OCI-LY7 (cell line): ENCODE measurements at regions not wholly inside any gene's neighbourhood (a gene's known extent, or its start where the extent isn't known, plus 50 kb on each side); places are given as distances from the start of the nearest gene placed in this dataset.

Source experiments
- BruUV-seq: library from RNA; stranded (reverse); fragments of 400-500 nt; replicated peaks from 2 replicates; lab custom pipeline; 2021; lab: Mats Ljungman, UMichigan
- CTCF ChIA-PET: fragments of 300-600 bp; sonication (Branson Sonifier 250); formaldehyde crosslinking; loops from one replicate; lab custom pipeline; 2022; ENCODE audit warnings: antibody characterized with exemption; ENCODE audit not compliant: unreplicated experiment; lab: Charles Lee
- POLR2A ChIA-PET: fragments of 300-600 bp; sonication (Branson Sonifier 250); formaldehyde crosslinking; loops from one replicate; lab custom pipeline; 2022; ENCODE audit warnings: antibody characterized with exemption; lab: Charles Lee
- DNase-seq: peaks from one replicate; pipeline ENCODE4 v3.0.0-alpha.2; 2015; ENCODE audit warnings: low spot score
- H2AFZ ChIP-seq: fragments of 200-600 bp; sonication (generic), shearing (Covaris generic); 2 replicates; pipeline ENCODE4 v1.6.1; 2014; ENCODE audit warnings: mild to moderate bottlenecking, antibody characterized with exemption, low read length, moderate library complexity
- H3K27ac ChIP-seq: fragments of 200-600 bp; sonication (generic); 2 replicates; pipeline ENCODE4 v1.5.1; 2014; ENCODE audit warnings: mixed run types, low read depth, mild to moderate bottlenecking, moderate library complexity, low read length, inconsistent platforms; ENCODE audit not compliant: poor library complexity, severe bottlenecking
- H3K36me3 ChIP-seq: fragments of 200-600 bp; sonication (generic); 2 replicates; pipeline ENCODE4 v1.6.1; 2014; ENCODE audit warnings: mild to moderate bottlenecking, antibody characterized with exemption, low read length, moderate library complexity, mixed read lengths; ENCODE audit not compliant: insufficient read depth
- H3K4me1 ChIP-seq: fragments of 200-600 bp; sonication (generic); 2 replicates; pipeline ENCODE4 v1.5.1; 2014; ENCODE audit warnings: mild to moderate bottlenecking, low read length; ENCODE audit not compliant: insufficient read depth, poor library complexity, severe bottlenecking
- H3K4me2 ChIP-seq: fragments of 200-600 bp; sonication (generic); 2 replicates; pipeline ENCODE4 v1.6.1; 2014; ENCODE audit warnings: mild to moderate bottlenecking, low read length
- H3K4me3 ChIP-seq: fragments of 200-600 bp; sonication (generic); 2 replicates; pipeline ENCODE4 v1.5.1; 2014; ENCODE audit warnings: mild to moderate bottlenecking, low read depth, low read length; ENCODE audit not compliant: poor library complexity, severe bottlenecking
- H3K79me2 ChIP-seq: fragments of 200-600 bp; sonication (generic); 2 replicates; pipeline ENCODE4 v1.6.1; 2016; ENCODE audit warnings: low read depth, mild to moderate bottlenecking, low read length, moderate library complexity, mixed read lengths; ENCODE audit not compliant: insufficient read depth
- H3K9me2 ChIP-seq: fragments of 200-600 bp; sonication (generic); 2 replicates; pipeline ENCODE4 v1.6.1; 2016; ENCODE audit warnings: mild to moderate bottlenecking, low read length, mixed read lengths; ENCODE audit not compliant: insufficient read depth
- H3K9me3 ChIP-seq: fragments of 200-600 bp; sonication (generic); 2 replicates; pipeline ENCODE4 v1.6.1; 2014; ENCODE audit warnings: mild to moderate bottlenecking, mixed run types, low read length, mixed read lengths
- H4K20me1 ChIP-seq: fragments of 200-600 bp; sonication (generic); 2 replicates; pipeline ENCODE4 v1.6.1; 2014; ENCODE audit warnings: mild to moderate bottlenecking, antibody characterized with exemption, low read length, moderate library complexity, mixed read lengths; ENCODE audit not compliant: insufficient read depth
- CTCF ChIP-seq: fragments of 200-600 bp; sonication (generic); conservative IDR thresholded peaks from 2 replicates; pipeline ENCODE4 v1.5.1; 2014; ENCODE audit warnings: mild to moderate bottlenecking, antibody characterized with exemption, low read length, moderate library complexity, mixed read lengths
- EZH2phosphoT487 ChIP-seq: fragments of 200-600 bp; sonication (generic); IDR thresholded peaks from 2 replicates; pipeline ENCODE4 v1.6.1; 2018; ENCODE audit warnings: low read depth, borderline replicate concordance, mild to moderate bottlenecking, mixed run types, antibody characterized with exemption, low read length, moderate library complexity, mixed read lengths
- intact Hi-C: fragments of 100-400 bp; cut with micrococcal nuclease; formaldehyde crosslinking; loops from one replicate; pipeline ENCODE4 v1.10.0; 2022; ENCODE audit not compliant: unreplicated experiment

- Histone ChIP-seq H3K36me3 (no peaks in the 10 kb centered on the region; the same call in 1 of the 2 replicates), H3K79me2 (no peaks in the 10 kb centered on the region), H3K4me3 (no peak overlapping the region), H3K9me2 (no peaks in the 10 kb centered on the region), H3K27ac (no peak overlapping the region), H3K4me2 (peak overlapping the region; percentile 0; the same call in 1 of the 2 replicates), H3K4me1 (peaks cover 48% of the 10 kb centered on the region), H3K9me3 (peaks cover 7% of the 10 kb centered on the region; the same call in 1 of the 2 replicates), H2AFZ (peak overlapping the region; percentile 89; the same call in 1 of the 2 replicates), H4K20me1 (no peaks in the 10 kb centered on the region)
- DNase-seq = no peak
- BruUV-seq = no TSS peak
- intact Hi-C loops = loop anchor here (5.0 to 10.0 kb wide), 2 partner anchors 354 to 609 kb away; no protein-coding TSS in a partner anchor
- ChIA-PET POLR2A (interaction anchor here (1.0 to 3.7 kb wide), 6 partner anchors 11 to 495 kb away, joined by 3 to 37 read pairs (median 6); no protein-coding TSS in a partner anchor), CTCF (interaction anchor here (0.6 kb wide), 1 partner anchor 21 kb away, joined by 3 read pairs; no protein-coding TSS in a partner anchor)
- TF ChIP-seq EZH2phosphoT487 (no peak), CTCF (no peak)
Measured at GRCh38 chr13:33723365-33723764, 94.6 kb upstream of the RFC3 start.

- Histone ChIP-seq H3K9me3 (peaks cover 7% of the 10 kb centered on the region; the same call in 1 of the 2 replicates), H3K27ac (peak overlapping the region; percentile 24), H3K79me2 (no peaks in the 10 kb centered on the region), H3K4me3 (no peak overlapping the region), H4K20me1 (no peaks in the 10 kb centered on the region), H3K9me2 (no peaks in the 10 kb centered on the region), H3K4me2 (peak overlapping the region; percentile 11; the same call in 1 of the 2 replicates), H3K36me3 (no peaks in the 10 kb centered on the region; the same call in 1 of the 2 replicates), H3K4me1 (peaks cover 54% of the 10 kb centered on the region), H2AFZ (peak overlapping the region; percentile 89; the same call in 1 of the 2 replicates)
- intact Hi-C loops = loop anchor here (1.0 to 10.0 kb wide), 4 partner anchors 181 to 609 kb away; no protein-coding TSS in a partner anchor
- peak; percentile 91 for DNase-seq
- ChIA-PET CTCF (interaction anchor here (0.6 to 1.3 kb wide), 3 partner anchors 20 to 1142 kb away, joined by 3 to 5 read pairs (median 4); no protein-coding TSS in a partner anchor), POLR2A (interaction anchor here (0.6 to 3.7 kb wide), 19 partner anchors 9 to 496 kb away, joined by 3 to 37 read pairs (median 4); partner anchors contain the start of gene RFC3)
- no TSS peak for BruUV-seq
- TF ChIP-seq EZH2phosphoT487 (no peak), CTCF (peak; percentile 91)
Measured at GRCh38 chr13:33723772-33724435, 94.0 kb upstream of the RFC3 start.
